Ishikawa (cell line): ENCODE measurements at regions not wholly inside any gene's neighbourhood (a gene's known extent, or its start where the extent isn't known, plus 50 kb on each side); places are given as distances from the start of the nearest gene placed in this dataset.

Experiments
- EP300 ChIP-seq: IDR thresholded peaks from 2 replicates; pipeline ENCODE4 v1.6.1; 2012; ENCODE audit warnings: borderline replicate concordance
- FOXM1 ChIP-seq: IDR thresholded peaks from 2 replicates; pipeline ENCODE4 v1.6.1; 2012; ENCODE audit warnings: low read depth, borderline replicate concordance
- RAD21 ChIP-seq: IDR thresholded peaks from 2 replicates; pipeline ENCODE4 v1.6.1; 2012; ENCODE audit warnings: low read depth
- TAF1 ChIP-seq: IDR thresholded peaks from 2 replicates; pipeline ENCODE4 v1.6.1; 2012; ENCODE audit warnings: low read depth, mild to moderate bottlenecking
- YY1 ChIP-seq: IDR thresholded peaks from 2 replicates; pipeline ENCODE4 v1.6.1; 2012; ENCODE audit warnings: low read depth

- TF ChIP-seq TAF1: no peak
- no peak for TF ChIP-seq YY1
- TF ChIP-seq EP300: no peak
- TF ChIP-seq FOXM1: no peak
- TF ChIP-seq RAD21: no peak
Measured at GRCh38 chr5:169433221-169433651, 132.3 kb upstream of the SLIT3 start.
